ENCODE measurements at regions not wholly inside any gene's neighbourhood (a gene's known extent, or its start where the extent isn't known, plus 50 kb on each side); places are given as distances from the start of the nearest gene placed in this dataset.

GRCh38 chr2:434625-435024, 146.7 kb upstream of the ALKAL2 start:
- H3K36me3 Mint-ChIP-seq (ENCODE audit: unreplicated experiment) = no peaks in the 10 kb centered on the region
- H3K27ac Mint-ChIP-seq (ENCODE audit: unreplicated experiment) = no peak overlapping the region
- H3K4me1 Mint-ChIP-seq (ENCODE audit: unreplicated experiment) = no peaks in the 10 kb centered on the region
- peaks cover 19% of the 10 kb centered on the region for H3K27me3 Mint-ChIP-seq (ENCODE audit: unreplicated experiment)
- no peak for DNase-seq (ENCODE audit: extremely low spot score, unreplicated experiment)
- H3K4me3 Mint-ChIP-seq (ENCODE audit: unreplicated experiment) = no peak overlapping the region
- no peaks in the 10 kb centered on the region for H3K9me3 Mint-ChIP-seq (ENCODE audit: unreplicated experiment)
- TF ChIP-seq, protein P1, sequence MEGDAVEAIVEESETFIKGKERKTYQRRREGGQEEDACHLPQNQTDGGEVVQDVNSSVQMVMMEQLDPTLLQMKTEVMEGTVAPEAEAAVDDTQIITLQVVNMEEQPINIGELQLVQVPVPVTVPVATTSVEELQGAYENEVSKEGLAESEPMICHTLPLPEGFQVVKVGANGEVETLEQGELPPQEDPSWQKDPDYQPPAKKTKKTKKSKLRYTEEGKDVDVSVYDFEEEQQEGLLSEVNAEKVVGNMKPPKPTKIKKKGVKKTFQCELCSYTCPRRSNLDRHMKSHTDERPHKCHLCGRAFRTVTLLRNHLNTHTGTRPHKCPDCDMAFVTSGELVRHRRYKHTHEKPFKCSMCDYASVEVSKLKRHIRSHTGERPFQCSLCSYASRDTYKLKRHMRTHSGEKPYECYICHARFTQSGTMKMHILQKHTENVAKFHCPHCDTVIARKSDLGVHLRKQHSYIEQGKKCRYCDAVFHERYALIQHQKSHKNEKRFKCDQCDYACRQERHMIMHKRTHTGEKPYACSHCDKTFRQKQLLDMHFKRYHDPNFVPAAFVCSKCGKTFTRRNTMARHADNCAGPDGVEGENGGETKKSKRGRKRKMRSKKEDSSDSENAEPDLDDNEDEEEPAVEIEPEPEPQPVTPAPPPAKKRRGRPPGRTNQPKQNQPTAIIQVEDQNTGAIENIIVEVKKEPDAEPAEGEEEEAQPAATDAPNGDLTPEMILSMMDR (IDR thresholded peaks at IDR 0.05) = no peak

DNA sequence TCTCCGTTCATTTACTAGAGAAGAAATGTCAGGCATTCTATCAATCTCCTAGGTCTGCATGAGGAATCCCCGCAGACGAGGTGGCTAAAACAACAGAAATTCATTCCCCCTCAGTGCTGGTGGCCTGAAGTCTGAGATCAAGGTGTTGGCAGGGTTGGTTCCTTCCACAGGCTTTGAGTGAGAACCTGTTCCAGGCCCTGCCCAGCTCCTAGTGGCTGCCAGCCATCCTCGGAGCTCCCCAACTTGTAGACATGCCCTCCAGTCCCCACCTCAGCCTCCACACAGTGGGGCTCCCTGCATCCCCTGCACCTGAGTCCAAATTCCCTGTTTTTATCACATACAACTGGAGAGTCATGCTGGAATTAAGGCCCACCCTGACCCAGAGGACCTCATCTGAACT, 145.3 kb upstream of the ALKAL2 start:
- Mint-ChIP-seq H3K27me3 (ENCODE audit: unreplicated experiment) (peaks cover 19% of the 10 kb centered on the region), H3K4me1 (ENCODE audit: unreplicated experiment) (no peaks in the 10 kb centered on the region), H3K36me3 (ENCODE audit: unreplicated experiment) (no peaks in the 10 kb centered on the region), H3K4me3 (ENCODE audit: unreplicated experiment) (no peak overlapping the region), H3K27ac (ENCODE audit: unreplicated experiment) (no peak overlapping the region), H3K9me3 (ENCODE audit: unreplicated experiment) (no peaks in the 10 kb centered on the region)
- DNase-seq (ENCODE audit: extremely low spot score, unreplicated experiment) = no peak
- TF ChIP-seq, protein P1 (IDR thresholded peaks at IDR 0.05) = no peak

- Mint-ChIP-seq H3K4me1 (ENCODE audit: unreplicated experiment) (no peaks in the 10 kb centered on the region), H3K4me3 (ENCODE audit: unreplicated experiment) (no peak overlapping the region), H3K9me3 (ENCODE audit: unreplicated experiment) (no peaks in the 10 kb centered on the region), H3K27ac (ENCODE audit: unreplicated experiment) (no peak overlapping the region), H3K36me3 (ENCODE audit: unreplicated experiment) (no peaks in the 10 kb centered on the region), H3K27me3 (ENCODE audit: unreplicated experiment) (peaks cover 18% of the 10 kb centered on the region)
- no peak for DNase-seq (ENCODE audit: extremely low spot score, unreplicated experiment)
- TF ChIP-seq, protein P1 (IDR thresholded peaks at IDR 0.05) = no peak
Measured at GRCh38 chr2:430291-431040, 142.6 kb upstream of the ALKAL2 start.

- Mint-ChIP-seq H3K4me3 (ENCODE audit: unreplicated experiment) (no peak overlapping the region), H3K27ac (ENCODE audit: unreplicated experiment) (no peak overlapping the region), H3K27me3 (ENCODE audit: unreplicated experiment) (peaks cover 12% of the 10 kb centered on the region), H3K36me3 (ENCODE audit: unreplicated experiment) (no peaks in the 10 kb centered on the region), H3K9me3 (ENCODE audit: unreplicated experiment) (no peaks in the 10 kb centered on the region), H3K4me1 (ENCODE audit: unreplicated experiment) (peaks cover 4% of the 10 kb centered on the region)
- TF ChIP-seq, protein P1 (IDR thresholded peaks at IDR 0.05) = no peak
- DNase-seq (ENCODE audit: extremely low spot score, unreplicated experiment) = peak; percentile 76
Measured at GRCh38 chr2:429575-430254, 141.8 kb upstream of the ALKAL2 start.

- peak; percentile 48 for DNase-seq (ENCODE audit: extremely low spot score, unreplicated experiment)
- TF ChIP-seq, protein P1 (IDR thresholded peaks at IDR 0.05) = no peak
- Mint-ChIP-seq H3K4me3 (ENCODE audit: unreplicated experiment) (no peak overlapping the region), H3K4me1 (ENCODE audit: unreplicated experiment) (peaks cover 4% of the 10 kb centered on the region), H3K9me3 (ENCODE audit: unreplicated experiment) (no peaks in the 10 kb centered on the region), H3K36me3 (ENCODE audit: unreplicated experiment) (no peaks in the 10 kb centered on the region), H3K27ac (ENCODE audit: unreplicated experiment) (no peak overlapping the region), H3K27me3 (ENCODE audit: unreplicated experiment) (peaks cover 7% of the 10 kb centered on the region)
Measured at GRCh38 chr2:429142-429541, 141.3 kb upstream of the ALKAL2 start.
